Mesothelial cell of epicardium (in vitro differentiated cells): ENCODE measurements at regions not wholly inside any gene's neighbourhood (a gene's known extent, or its start where the extent isn't known, plus 50 kb on each side); places are given as distances from the start of the nearest gene placed in this dataset.
A peak's percentile ranks its signal among the peaks of the same experiment; 100 is the strongest.

Experiments used
- DNase-seq, 2 experiments: peaks; one replicate each; pipeline ENCODE4 v3.0.0; 2021; ENCODE audit warnings: low spot score in 2 of 2; ENCODE audit not compliant: unreplicated experiment in 2 of 2
- H3K27ac Mint-ChIP-seq: 2 replicates; pipeline ENCODE4 v1.8.0; 2021; ENCODE audit warnings: mixed read lengths
- H3K27me3 Mint-ChIP-seq: 2 replicates; pipeline ENCODE4 v1.8.0; 2021; ENCODE audit warnings: low read depth, mixed read lengths
- H3K36me3 Mint-ChIP-seq: 2 replicates; pipeline ENCODE4 v1.8.0; 2021; ENCODE audit warnings: mixed read lengths
- H3K4me1 Mint-ChIP-seq: 2 replicates; pipeline ENCODE4 v1.8.0; 2021; ENCODE audit warnings: mixed read lengths
- H3K4me3 Mint-ChIP-seq: 2 replicates; pipeline ENCODE4 v1.8.0; 2021; ENCODE audit warnings: mild to moderate bottlenecking, moderate library complexity, mixed read lengths
- H3K9me3 Mint-ChIP-seq: 2 replicates; pipeline ENCODE4 v1.8.0; 2021; ENCODE audit warnings: mixed read lengths
- TF ChIP-seq, protein P1 (sequence below): fragments of 200-600 bp; sonication (generic); IDR thresholded peaks from one replicate; pipeline ENCODE4 v1.5.0; 2021; ENCODE audit warnings: antibody characterized with exemption; ENCODE audit not compliant: unreplicated experiment

- no peaks in the 10 kb centered on the region for H3K4me1 Mint-ChIP-seq
- DNase-seq, result no peak
- H3K27me3 Mint-ChIP-seq, result peaks cover 21% of the 10 kb centered on the region
- H3K27ac Mint-ChIP-seq, result no peak overlapping the region
- no peaks in the 10 kb centered on the region for H3K36me3 Mint-ChIP-seq
- TF ChIP-seq, protein P1, sequence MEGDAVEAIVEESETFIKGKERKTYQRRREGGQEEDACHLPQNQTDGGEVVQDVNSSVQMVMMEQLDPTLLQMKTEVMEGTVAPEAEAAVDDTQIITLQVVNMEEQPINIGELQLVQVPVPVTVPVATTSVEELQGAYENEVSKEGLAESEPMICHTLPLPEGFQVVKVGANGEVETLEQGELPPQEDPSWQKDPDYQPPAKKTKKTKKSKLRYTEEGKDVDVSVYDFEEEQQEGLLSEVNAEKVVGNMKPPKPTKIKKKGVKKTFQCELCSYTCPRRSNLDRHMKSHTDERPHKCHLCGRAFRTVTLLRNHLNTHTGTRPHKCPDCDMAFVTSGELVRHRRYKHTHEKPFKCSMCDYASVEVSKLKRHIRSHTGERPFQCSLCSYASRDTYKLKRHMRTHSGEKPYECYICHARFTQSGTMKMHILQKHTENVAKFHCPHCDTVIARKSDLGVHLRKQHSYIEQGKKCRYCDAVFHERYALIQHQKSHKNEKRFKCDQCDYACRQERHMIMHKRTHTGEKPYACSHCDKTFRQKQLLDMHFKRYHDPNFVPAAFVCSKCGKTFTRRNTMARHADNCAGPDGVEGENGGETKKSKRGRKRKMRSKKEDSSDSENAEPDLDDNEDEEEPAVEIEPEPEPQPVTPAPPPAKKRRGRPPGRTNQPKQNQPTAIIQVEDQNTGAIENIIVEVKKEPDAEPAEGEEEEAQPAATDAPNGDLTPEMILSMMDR, result no peak
- no peak overlapping the region for H3K4me3 Mint-ChIP-seq
- no peaks in the 10 kb centered on the region for H3K9me3 Mint-ChIP-seq
Measured at GRCh38 chr2:40653829-40654228, 201.9 kb upstream of the SLC8A1 start.

DNA sequence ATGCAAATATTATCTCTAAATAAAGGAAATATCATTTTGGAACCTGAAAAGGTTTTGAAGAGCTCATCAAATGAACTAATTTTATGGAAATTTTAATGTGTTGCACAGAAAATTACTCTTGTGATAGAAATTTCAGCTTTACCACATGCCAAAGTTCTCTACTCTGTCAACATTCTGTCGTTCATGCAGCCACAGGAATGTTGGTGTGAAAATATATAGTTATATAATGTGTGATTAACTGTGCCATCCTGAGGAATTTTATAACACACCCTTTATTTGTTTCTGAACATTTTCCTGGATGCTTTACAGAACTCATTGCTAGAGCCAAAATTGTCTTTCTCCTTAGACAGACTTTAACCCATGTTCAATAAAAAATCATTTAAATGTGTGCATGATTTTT is 202.5 kb upstream of the SLC8A1 start:
- peaks cover 21% of the 10 kb centered on the region for H3K27me3 Mint-ChIP-seq
- H3K4me3 Mint-ChIP-seq, result no peak overlapping the region
- no peaks in the 10 kb centered on the region for H3K4me1 Mint-ChIP-seq
- no peaks in the 10 kb centered on the region for H3K9me3 Mint-ChIP-seq
- no peak overlapping the region for H3K27ac Mint-ChIP-seq
- H3K36me3 Mint-ChIP-seq, result no peaks in the 10 kb centered on the region
- DNase-seq, result no peak
- TF ChIP-seq, protein P1, result no peak

- Mint-ChIP-seq H3K9me3 (no peaks in the 10 kb centered on the region), H3K27me3 (peaks cover 20% of the 10 kb centered on the region), H3K27ac (no peak overlapping the region), H3K4me1 (peaks cover 3% of the 10 kb centered on the region), H3K4me3 (no peak overlapping the region), H3K36me3 (no peaks in the 10 kb centered on the region)
- peak in 1 of 2 experiments; percentile 40 for DNase-seq
- TF ChIP-seq, protein P1, result no peak
Measured at GRCh38 chr2:40658941-40659340, 207.1 kb upstream of the SLC8A1 start.

- Mint-ChIP-seq H3K36me3 (no peaks in the 10 kb centered on the region), H3K27ac (no peak overlapping the region), H3K4me1 (peaks cover 32% of the 10 kb centered on the region), H3K4me3 (no peak overlapping the region), H3K9me3 (no peaks in the 10 kb centered on the region), H3K27me3 (peaks cover 9% of the 10 kb centered on the region)
- TF ChIP-seq, protein P1, result no peak
- DNase-seq, result no peak
Measured at GRCh38 chr2:40665493-40666232, 213.8 kb upstream of the SLC8A1 start.

GRCh38 chr2:40666398-40666797 is 214.5 kb upstream of the SLC8A1 start:
- no peak for DNase-seq
- Mint-ChIP-seq H3K27ac (peak overlapping the region; percentile 31), H3K9me3 (no peaks in the 10 kb centered on the region), H3K36me3 (no peaks in the 10 kb centered on the region), H3K27me3 (peaks cover 5% of the 10 kb centered on the region), H3K4me1 (peaks cover 32% of the 10 kb centered on the region), H3K4me3 (no peak overlapping the region)
- TF ChIP-seq, protein P1, result no peak
